ENCODE measurements at regions not wholly inside any gene's neighbourhood (a gene's known extent, or its start where the extent isn't known, plus 50 kb on each side); places are given as distances from the start of the nearest gene placed in this dataset.

GRCh38 chr14:99040711-99041110 lies 231.3 kb downstream of the BCL11B start:
- TF ChIP-seq CTCF (IDR thresholded peaks at IDR 0.05) (no peak), GTF2I (CRISPR knock-in tag; conservative IDR thresholded peaks at IDR 0.05) (no peak), TCF7 (CRISPR knock-in tag; IDR thresholded peaks at IDR 0.05; ENCODE audit: low read depth) (no peak), FOXP1 (CRISPR knock-in tag; IDR thresholded peaks at IDR 0.05; ENCODE audit: borderline replicate concordance) (no peak), EMX1 (CRISPR knock-in tag; IDR thresholded peaks at IDR 0.05) (no peak), FOXK1 (CRISPR knock-in tag; IDR thresholded peaks at IDR 0.05) (no peak), IRF1 (CRISPR knock-in tag; IDR thresholded peaks at IDR 0.05) (no peak)
- TF ChIP-seq, protein P1, sequence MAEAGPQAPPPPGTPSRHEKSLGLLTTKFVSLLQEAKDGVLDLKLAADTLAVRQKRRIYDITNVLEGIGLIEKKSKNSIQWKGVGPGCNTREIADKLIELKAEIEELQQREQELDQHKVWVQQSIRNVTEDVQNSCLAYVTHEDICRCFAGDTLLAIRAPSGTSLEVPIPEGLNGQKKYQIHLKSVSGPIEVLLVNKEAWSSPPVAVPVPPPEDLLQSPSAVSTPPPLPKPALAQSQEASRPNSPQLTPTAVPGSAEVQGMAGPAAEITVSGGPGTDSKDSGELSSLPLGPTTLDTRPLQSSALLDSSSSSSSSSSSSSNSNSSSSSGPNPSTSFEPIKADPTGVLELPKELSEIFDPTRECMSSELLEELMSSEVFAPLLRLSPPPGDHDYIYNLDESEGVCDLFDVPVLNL (CRISPR knock-in tag; IDR thresholded peaks at IDR 0.05; ENCODE audit: borderline replicate concordance, low read depth) = no peak

All from WTC11 (cell line).